HCT116 (cell line): ENCODE measurements at regions not wholly inside any gene's neighbourhood (a gene's known extent, or its start where the extent isn't known, plus 50 kb on each side); places are given as distances from the start of the nearest gene placed in this dataset.

ENCODE experiments used
- ELF1 ChIP-seq: IDR thresholded peaks from 2 replicates; pipeline ENCODE4 v1.6.1; 2012; ENCODE audit warnings: low read depth, borderline replicate concordance
- EZH2 ChIP-seq: fragments of 200-600 bp; sonication (generic); IDR thresholded peaks from 2 replicates; pipeline ENCODE4 v1.6.1; 2017; ENCODE audit warnings: antibody characterized with exemption, mixed run types
- EZH2phosphoT487 ChIP-seq: fragments of 200-600 bp; IDR thresholded peaks from 2 replicates; pipeline ENCODE4 v1.6.1; 2018; ENCODE audit warnings: antibody characterized with exemption, borderline replicate concordance
- POLR2A ChIP-seq: IDR thresholded peaks from 2 replicates; pipeline ENCODE4 v1.7.0; 2011; ENCODE audit warnings: borderline replicate concordance; ENCODE audit not compliant: insufficient read depth, insufficient read length; ENCODE audit errors: extremely low read depth
- POLR2AphosphoS5 ChIP-seq: IDR thresholded peaks from 2 replicates; pipeline ENCODE4 v1.6.1; 2011; ENCODE audit warnings: mild to moderate bottlenecking, low read depth, low read length, moderate library complexity
- RAD21 ChIP-seq: IDR thresholded peaks from 2 replicates; pipeline ENCODE4 v1.6.1; 2012; ENCODE audit warnings: low read depth, mild to moderate bottlenecking
- SIN3A ChIP-seq: IDR thresholded peaks from 2 replicates; pipeline ENCODE4 v1.6.1; 2012; ENCODE audit warnings: low read depth
- SRF ChIP-seq: IDR thresholded peaks from 2 replicates; pipeline ENCODE4 v1.6.1; 2012; ENCODE audit warnings: low read depth
- TCF7L2 ChIP-seq: IDR thresholded peaks from 2 replicates; pipeline ENCODE4 v1.7.0; 2011; ENCODE audit warnings: borderline replicate concordance, inconsistent platforms; ENCODE audit not compliant: insufficient read depth, insufficient read length; ENCODE audit errors: extremely low read depth
- ZNF274 ChIP-seq: fragments of 200-500 bp; sonication (Bioruptor generic); IDR thresholded peaks from 2 replicates; pipeline ENCODE4 v1.6.1; 2014; ENCODE audit warnings: mild to moderate bottlenecking, low read depth, low read length, inconsistent platforms
- TF ChIP-seq, protein P1 (sequence below), 3 experiments: fragments of 200-600 bp in 1 of 3; sonication (generic) in 1 of 3; IDR thresholded peaks in 2 of 3; conservative IDR thresholded peaks in 1 of 3; 2 replicates each; pipeline ENCODE4 v1.5.1; 2012 to 2017; ENCODE audit warnings: low read depth in 2 of 3, low read length in 2 of 3, antibody characterized with exemption in 1 of 3, borderline replicate concordance in 1 of 3, control low read depth in 1 of 3, mild to moderate bottlenecking in 1 of 3, mixed read lengths in 1 of 3, mixed run types in 1 of 3, moderate library complexity in 1 of 3; ENCODE audit not compliant: insufficient read depth in 1 of 3
- TF ChIP-seq, protein P2 (sequence below): IDR thresholded peaks from 2 replicates; pipeline ENCODE4 v1.6.1; 2012; ENCODE audit warnings: low read depth
- TF ChIP-seq, protein P3 (sequence below): IDR thresholded peaks from 2 replicates; pipeline ENCODE4 v1.6.1; 2011; ENCODE audit warnings: mild to moderate bottlenecking, low read length, moderate library complexity; ENCODE audit not compliant: insufficient replicate concordance; ENCODE audit errors: extremely low read depth

DNA sequence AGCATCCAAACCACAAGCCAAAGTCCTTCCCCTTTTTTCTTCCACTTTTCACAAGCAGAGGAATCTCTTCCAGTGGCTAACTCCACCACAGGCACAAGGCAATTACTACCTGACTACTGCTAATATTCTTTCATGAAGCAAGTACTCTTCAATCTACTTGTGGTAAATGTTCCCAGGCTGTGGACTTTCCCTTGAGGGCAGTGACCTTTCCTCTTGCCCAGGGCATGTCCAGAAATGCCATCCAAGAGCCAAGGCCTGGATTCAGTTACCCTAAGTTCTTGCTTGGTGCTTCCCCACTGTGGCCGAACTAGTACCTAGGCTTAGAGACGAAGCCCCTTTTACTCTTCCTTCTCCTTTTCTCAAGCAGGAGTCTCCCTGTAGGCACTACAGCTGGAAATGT is 400.7 kb downstream of the DCAF12L2 start:
- TF ChIP-seq ZNF274, result no peak
- TF ChIP-seq, protein P1, sequence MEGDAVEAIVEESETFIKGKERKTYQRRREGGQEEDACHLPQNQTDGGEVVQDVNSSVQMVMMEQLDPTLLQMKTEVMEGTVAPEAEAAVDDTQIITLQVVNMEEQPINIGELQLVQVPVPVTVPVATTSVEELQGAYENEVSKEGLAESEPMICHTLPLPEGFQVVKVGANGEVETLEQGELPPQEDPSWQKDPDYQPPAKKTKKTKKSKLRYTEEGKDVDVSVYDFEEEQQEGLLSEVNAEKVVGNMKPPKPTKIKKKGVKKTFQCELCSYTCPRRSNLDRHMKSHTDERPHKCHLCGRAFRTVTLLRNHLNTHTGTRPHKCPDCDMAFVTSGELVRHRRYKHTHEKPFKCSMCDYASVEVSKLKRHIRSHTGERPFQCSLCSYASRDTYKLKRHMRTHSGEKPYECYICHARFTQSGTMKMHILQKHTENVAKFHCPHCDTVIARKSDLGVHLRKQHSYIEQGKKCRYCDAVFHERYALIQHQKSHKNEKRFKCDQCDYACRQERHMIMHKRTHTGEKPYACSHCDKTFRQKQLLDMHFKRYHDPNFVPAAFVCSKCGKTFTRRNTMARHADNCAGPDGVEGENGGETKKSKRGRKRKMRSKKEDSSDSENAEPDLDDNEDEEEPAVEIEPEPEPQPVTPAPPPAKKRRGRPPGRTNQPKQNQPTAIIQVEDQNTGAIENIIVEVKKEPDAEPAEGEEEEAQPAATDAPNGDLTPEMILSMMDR (IDR thresholded peaks at IDR 0.05 in 2 of 3, conservative IDR thresholded peaks at IDR 0.05 in 1 of 3; ENCODE audit: borderline replicate concordance in 1 of 3, insufficient read depth in 1 of 3, low read depth in 2 of 3, low read length in 2 of 3), result no peak
- TF ChIP-seq, protein P2, sequence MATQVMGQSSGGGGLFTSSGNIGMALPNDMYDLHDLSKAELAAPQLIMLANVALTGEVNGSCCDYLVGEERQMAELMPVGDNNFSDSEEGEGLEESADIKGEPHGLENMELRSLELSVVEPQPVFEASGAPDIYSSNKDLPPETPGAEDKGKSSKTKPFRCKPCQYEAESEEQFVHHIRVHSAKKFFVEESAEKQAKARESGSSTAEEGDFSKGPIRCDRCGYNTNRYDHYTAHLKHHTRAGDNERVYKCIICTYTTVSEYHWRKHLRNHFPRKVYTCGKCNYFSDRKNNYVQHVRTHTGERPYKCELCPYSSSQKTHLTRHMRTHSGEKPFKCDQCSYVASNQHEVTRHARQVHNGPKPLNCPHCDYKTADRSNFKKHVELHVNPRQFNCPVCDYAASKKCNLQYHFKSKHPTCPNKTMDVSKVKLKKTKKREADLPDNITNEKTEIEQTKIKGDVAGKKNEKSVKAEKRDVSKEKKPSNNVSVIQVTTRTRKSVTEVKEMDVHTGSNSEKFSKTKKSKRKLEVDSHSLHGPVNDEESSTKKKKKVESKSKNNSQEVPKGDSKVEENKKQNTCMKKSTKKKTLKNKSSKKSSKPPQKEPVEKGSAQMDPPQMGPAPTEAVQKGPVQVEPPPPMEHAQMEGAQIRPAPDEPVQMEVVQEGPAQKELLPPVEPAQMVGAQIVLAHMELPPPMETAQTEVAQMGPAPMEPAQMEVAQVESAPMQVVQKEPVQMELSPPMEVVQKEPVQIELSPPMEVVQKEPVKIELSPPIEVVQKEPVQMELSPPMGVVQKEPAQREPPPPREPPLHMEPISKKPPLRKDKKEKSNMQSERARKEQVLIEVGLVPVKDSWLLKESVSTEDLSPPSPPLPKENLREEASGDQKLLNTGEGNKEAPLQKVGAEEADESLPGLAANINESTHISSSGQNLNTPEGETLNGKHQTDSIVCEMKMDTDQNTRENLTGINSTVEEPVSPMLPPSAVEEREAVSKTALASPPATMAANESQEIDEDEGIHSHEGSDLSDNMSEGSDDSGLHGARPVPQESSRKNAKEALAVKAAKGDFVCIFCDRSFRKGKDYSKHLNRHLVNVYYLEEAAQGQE, result no peak
- TF ChIP-seq EZH2, result no peak
- no peak for TF ChIP-seq POLR2AphosphoS5
- no peak for TF ChIP-seq TCF7L2
- TF ChIP-seq POLR2A, result no peak
- no peak for TF ChIP-seq ELF1
- no peak for TF ChIP-seq RAD21
- no peak for TF ChIP-seq SRF
- TF ChIP-seq, protein P3, sequence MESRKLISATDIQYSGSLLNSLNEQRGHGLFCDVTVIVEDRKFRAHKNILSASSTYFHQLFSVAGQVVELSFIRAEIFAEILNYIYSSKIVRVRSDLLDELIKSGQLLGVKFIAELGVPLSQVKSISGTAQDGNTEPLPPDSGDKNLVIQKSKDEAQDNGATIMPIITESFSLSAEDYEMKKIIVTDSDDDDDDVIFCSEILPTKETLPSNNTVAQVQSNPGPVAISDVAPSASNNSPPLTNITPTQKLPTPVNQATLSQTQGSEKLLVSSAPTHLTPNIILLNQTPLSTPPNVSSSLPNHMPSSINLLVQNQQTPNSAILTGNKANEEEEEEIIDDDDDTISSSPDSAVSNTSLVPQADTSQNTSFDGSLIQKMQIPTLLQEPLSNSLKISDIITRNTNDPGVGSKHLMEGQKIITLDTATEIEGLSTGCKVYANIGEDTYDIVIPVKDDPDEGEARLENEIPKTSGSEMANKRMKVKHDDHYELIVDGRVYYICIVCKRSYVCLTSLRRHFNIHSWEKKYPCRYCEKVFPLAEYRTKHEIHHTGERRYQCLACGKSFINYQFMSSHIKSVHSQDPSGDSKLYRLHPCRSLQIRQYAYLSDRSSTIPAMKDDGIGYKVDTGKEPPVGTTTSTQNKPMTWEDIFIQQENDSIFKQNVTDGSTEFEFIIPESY, result no peak
- no peak for TF ChIP-seq SIN3A
- no peak for TF ChIP-seq EZH2phosphoT487
